Prostate gland (tissue), 2 donors: ENCODE measurements at regions not wholly inside any gene's neighbourhood (a gene's known extent, or its start where the extent isn't known, plus 50 kb on each side); places are given as distances from the start of the nearest gene placed in this dataset.

Experiments used
- DNase-seq: peaks from one replicate; pipeline ENCODE4 v3.0.0-alpha.2; 2019; ENCODE audit warnings: low spot score
- H3K27ac ChIP-seq, 2 donors: fragments of 200-600 bp; sonication (generic); 2 replicates each; pipeline ENCODE4 v1.5.1; 2017 to 2019
- H3K27me3 ChIP-seq: fragments of 200-600 bp; sonication (generic); replicated peaks from 2 replicates; pipeline ENCODE4 v1.5.1; 2019; ENCODE audit not compliant: insufficient read depth
- H3K36me3 ChIP-seq, 2 donors: fragments of 200-600 bp; sonication (generic); 1 replicate in 1 of 2; 2 replicates in 1 of 2; pipeline versions ENCODE4 v1.5.1 to v1.8.1; 2017 to 2019
- H3K4me1 ChIP-seq: fragments of 200-600 bp; sonication (generic); replicated peaks from 2 replicates; pipeline ENCODE4 v1.5.1; 2019
- H3K4me3 ChIP-seq, 2 donors: fragments of 200-600 bp; sonication (generic); 2 replicates each; pipeline ENCODE4 v1.5.1; 2017 to 2019
- H3K9me3 ChIP-seq: fragments of 200-600 bp; sonication (generic); 2 replicates; pipeline ENCODE4 v1.5.1; 2017
- POLR2A ChIP-seq: fragments of 450-650 bp; IDR thresholded peaks from one replicate; pipeline ENCODE4 v1.6.1; 2016; ENCODE audit warnings: antibody characterized with exemption, mild to moderate bottlenecking
- POLR2AphosphoS5 ChIP-seq: sonication (generic); formaldehyde crosslinking; IDR thresholded peaks from one replicate; pipeline ENCODE4 v1.6.1; 2017; ENCODE audit warnings: antibody characterized with exemption
- WGBS: methylation state at CpG from one replicate; pipeline ENCODE4 v1.1.5; 2018; 5-methylcytosine and 5-hydroxymethylcytosine counted together
- intact Hi-C: fragments of 100-400 bp; cut with DNase I; formaldehyde crosslinking; loops from one replicate; pipeline ENCODE4 v1.14.2; 2022
- TF ChIP-seq, protein P1 (sequence below), 4 experiments: fragments of 200-600 bp in 2 of 4; fragments of 450-650 bp in 2 of 4; sonication (generic) in 2 of 4; IDR thresholded peaks; 1 replicate in 3 of 4; 2 replicates in 1 of 4; pipeline ENCODE4 v1.5.1; 2016 to 2019; ENCODE audit warnings: antibody characterized with exemption in 4 of 4, mild to moderate bottlenecking in 2 of 4, moderate library complexity in 2 of 4

DNA sequence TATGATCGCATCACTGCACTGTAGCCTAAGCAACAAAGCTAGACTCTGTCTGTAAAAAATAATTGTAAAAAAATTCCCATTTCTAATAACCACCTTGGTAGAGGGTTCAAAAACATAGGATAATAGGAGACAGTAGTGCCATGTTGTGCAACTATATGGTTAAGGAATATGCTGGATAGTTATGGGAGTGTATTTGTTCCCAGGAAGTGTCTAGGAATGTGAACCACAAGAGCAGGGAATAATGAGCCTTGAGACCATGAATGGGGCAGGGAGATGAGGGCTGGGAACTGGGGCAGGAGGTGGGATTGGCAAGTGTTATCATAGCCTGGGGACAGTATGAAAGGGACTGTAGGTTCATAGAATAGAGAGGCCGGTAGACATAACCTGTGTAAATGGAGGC is 50.4 kb downstream of the RUSC2 start:
- no peaks in the 10 kb centered on the region for H3K9me3 ChIP-seq
- no peak for DNase-seq
- no peak overlapping the region for H3K4me3 ChIP-seq
- WGBS = 90% methylated on average over 2 of the region's 2 CpGs
- no peak overlapping the region for H3K27ac ChIP-seq
- no peaks in the 10 kb centered on the region for H3K36me3 ChIP-seq
- intact Hi-C loops = no loop called here
- TF ChIP-seq POLR2A (no peak), POLR2AphosphoS5 (no peak)
- TF ChIP-seq, protein P1, sequence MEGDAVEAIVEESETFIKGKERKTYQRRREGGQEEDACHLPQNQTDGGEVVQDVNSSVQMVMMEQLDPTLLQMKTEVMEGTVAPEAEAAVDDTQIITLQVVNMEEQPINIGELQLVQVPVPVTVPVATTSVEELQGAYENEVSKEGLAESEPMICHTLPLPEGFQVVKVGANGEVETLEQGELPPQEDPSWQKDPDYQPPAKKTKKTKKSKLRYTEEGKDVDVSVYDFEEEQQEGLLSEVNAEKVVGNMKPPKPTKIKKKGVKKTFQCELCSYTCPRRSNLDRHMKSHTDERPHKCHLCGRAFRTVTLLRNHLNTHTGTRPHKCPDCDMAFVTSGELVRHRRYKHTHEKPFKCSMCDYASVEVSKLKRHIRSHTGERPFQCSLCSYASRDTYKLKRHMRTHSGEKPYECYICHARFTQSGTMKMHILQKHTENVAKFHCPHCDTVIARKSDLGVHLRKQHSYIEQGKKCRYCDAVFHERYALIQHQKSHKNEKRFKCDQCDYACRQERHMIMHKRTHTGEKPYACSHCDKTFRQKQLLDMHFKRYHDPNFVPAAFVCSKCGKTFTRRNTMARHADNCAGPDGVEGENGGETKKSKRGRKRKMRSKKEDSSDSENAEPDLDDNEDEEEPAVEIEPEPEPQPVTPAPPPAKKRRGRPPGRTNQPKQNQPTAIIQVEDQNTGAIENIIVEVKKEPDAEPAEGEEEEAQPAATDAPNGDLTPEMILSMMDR (IDR thresholded peaks at IDR 0.05) = no peak
- no peaks in the 10 kb centered on the region for H3K27me3 ChIP-seq
- no peaks in the 10 kb centered on the region for H3K4me1 ChIP-seq

DNA sequence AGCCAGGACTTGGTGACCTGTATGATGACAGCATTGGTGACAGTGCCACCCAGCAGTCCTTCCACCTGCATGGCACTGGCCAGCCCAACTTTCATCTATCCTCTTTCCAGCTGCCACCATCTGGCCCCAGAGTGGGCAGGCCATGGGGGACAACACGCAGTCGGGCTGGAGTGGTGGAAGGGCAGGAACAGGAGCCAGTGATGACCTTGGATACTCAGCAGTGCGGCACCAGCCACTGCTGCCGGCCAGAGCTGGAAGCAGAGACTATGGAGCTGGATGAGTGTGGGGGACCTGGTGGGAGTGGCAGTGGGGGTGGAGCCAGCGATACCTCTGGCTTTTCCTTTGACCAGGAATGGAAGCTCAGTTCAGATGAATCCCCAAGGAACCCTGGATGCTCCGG is 56.9 kb downstream of the RUSC2 start:
- Histone ChIP-seq H3K36me3 (peaks cover 0 to 6% of the 10 kb centered on the region in 2 donors), H3K4me1 (no peaks in the 10 kb centered on the region), H3K9me3 (no peaks in the 10 kb centered on the region), H3K27ac (no peak overlapping the region), H3K4me3 (no peak overlapping the region), H3K27me3 (no peaks in the 10 kb centered on the region)
- intact Hi-C loops = no loop called here
- 88% methylated on average over 6 of the region's 6 CpGs for WGBS
- no peak for TF ChIP-seq POLR2AphosphoS5
- DNase-seq = no peak

DNA sequence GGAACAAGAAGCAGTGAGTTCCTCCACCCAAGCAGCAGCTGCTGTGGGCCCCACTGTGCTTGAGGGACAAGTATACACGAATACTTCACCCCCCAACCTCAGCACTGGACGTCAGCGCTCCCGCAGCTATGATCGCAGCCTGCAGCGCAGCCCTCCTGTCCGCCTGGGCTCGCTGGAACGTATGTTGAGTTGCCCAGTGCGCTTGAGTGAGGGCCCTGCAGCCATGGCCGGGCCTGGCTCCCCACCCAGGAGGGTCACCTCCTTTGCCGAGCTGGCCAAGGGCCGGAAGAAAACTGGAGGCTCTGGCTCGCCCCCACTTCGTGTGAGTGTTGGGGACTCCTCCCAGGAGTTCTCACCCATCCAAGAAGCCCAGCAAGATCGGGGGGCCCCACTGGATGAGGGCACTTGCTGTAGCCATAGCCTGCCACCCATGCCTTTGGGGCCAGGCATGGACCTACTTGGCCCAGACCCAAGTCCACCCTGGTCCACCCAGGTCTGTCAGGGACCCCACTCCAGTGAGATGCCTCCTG is 57.1 kb upstream of the TESK1 start:
- intact Hi-C loops = no loop called here
- no peak for DNase-seq
- peaks cover 0 to 6% of the 10 kb centered on the region in 2 donors for H3K36me3 ChIP-seq
- no peaks in the 10 kb centered on the region for H3K4me1 ChIP-seq
- H3K27ac ChIP-seq = no peak overlapping the region
- no peaks in the 10 kb centered on the region for H3K9me3 ChIP-seq
- no peak overlapping the region for H3K4me3 ChIP-seq
- WGBS = 97% methylated on average over 16 of the region's 16 CpGs
- no peak for TF ChIP-seq POLR2AphosphoS5
- TF ChIP-seq POLR2A = no peak
- TF ChIP-seq, protein P1 (IDR thresholded peaks at IDR 0.05) = no peak
- H3K27me3 ChIP-seq = no peaks in the 10 kb centered on the region

DNA sequence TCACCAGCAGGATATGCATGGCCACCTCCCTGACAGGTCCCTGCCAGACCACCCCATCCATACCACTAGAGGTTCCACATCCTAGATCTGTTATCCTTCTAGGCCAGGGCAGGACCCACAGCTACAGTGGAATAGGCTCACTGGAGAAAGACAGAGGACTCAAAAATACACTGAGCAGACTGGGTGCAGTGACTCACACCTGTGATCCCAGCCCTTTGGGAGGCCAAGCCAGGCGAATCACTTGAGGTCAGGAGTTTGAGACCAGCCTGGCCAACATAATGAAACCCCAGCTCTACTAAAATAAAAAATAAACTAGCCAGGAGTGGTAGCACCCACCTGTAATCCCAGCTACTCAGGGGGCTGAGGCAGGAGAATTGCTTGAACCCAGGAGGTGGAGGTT is 56.5 kb upstream of the TESK1 start:
- peaks cover 0 to 6% of the 10 kb centered on the region in 2 donors for H3K36me3 ChIP-seq
- no peak for DNase-seq
- no peak overlapping the region for H3K4me3 ChIP-seq
- H3K9me3 ChIP-seq = no peaks in the 10 kb centered on the region
- H3K4me1 ChIP-seq = no peaks in the 10 kb centered on the region
- intact Hi-C loops = no loop called here
- no peak for TF ChIP-seq POLR2AphosphoS5
- TF ChIP-seq POLR2A = no peak
- TF ChIP-seq, protein P1 (IDR thresholded peaks at IDR 0.05) = no peak
- H3K27ac ChIP-seq = no peak overlapping the region
- WGBS = 77% methylated on average over 1 of the region's 1 CpG
- no peaks in the 10 kb centered on the region for H3K27me3 ChIP-seq

DNA sequence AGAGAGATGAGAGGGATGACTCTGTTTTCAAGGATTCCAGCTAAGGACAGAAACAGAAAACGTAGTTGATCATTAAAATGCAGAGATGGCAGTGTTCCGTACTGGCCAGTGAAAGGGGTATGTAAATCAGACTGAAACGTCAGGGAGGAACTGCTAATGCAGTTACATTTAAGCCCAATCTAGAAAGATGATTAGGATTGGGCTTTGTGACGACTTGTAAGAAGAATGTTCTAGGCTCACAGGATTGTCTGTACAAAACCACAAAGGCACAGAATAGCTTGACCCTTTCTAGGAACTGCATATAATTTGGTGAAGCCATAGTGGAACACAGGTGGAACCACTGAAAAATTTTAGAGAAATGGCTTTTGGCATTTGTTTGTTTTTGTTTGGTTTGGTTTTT is 55.6 kb upstream of the TESK1 start:
- DNase-seq = no peak
- no peaks in the 10 kb centered on the region for H3K9me3 ChIP-seq
- H3K4me1 ChIP-seq = no peaks in the 10 kb centered on the region
- WGBS = 68% methylated on average over 4 of the region's 4 CpGs
- H3K36me3 ChIP-seq = peaks cover 0 to 6% of the 10 kb centered on the region in 2 donors
- intact Hi-C loops = no loop called here
- no peak overlapping the region for H3K4me3 ChIP-seq
- TF ChIP-seq, protein P1 (IDR thresholded peaks at IDR 0.05) = no peak
- no peak for TF ChIP-seq POLR2AphosphoS5
- no peaks in the 10 kb centered on the region for H3K27me3 ChIP-seq
- H3K27ac ChIP-seq = no peak overlapping the region
